Effector CD4-positive, alpha-beta T cell (primary cell): ENCODE measurements at regions not wholly inside any gene's neighbourhood (a gene's known extent, or its start where the extent isn't known, plus 50 kb on each side); places are given as distances from the start of the nearest gene placed in this dataset.
A peak's percentile ranks its signal among the peaks of the same experiment; 100 is the strongest.

Experiments
- DNase-seq: peaks from one replicate; pipeline ENCODE4 v3.0.0-alpha.2; 2020

DNA sequence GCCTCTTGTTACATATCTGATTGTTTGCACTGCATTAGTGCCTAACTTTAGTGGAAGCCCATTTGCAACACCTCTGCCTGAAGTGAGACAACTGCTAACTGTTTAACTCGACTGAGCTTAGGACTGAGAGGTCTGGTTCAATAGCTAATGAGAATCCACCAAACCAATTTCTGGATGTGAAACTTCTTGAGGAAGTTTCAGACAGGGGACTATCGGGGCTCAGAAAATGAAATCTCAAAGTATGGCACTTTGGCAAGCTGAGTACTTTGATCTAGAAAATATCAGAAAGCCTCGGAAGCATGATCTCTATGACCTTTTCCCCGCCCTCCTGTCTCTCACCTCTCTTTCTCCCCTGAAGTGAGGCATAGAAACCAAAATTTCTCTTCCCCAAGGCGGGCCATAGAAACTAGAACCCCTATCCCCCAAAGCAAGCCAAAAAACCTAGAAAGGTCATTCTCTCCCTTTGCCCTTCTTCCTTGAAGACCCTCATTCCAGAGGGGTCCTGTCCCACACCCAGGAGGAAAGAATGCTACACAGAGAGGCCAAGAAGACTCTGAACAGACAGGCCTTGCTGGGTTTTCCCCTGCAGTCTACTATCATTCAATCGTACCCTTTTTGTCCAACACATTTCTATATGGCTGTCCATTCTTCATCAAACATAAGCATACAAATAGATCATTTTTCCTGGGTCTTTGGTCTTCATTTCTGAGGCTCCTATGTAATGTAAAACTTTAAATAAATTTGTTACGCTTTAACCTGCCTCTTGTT is 69.6 kb upstream of the CREB1 start:
- DNase-seq, result no peak

DNA sequence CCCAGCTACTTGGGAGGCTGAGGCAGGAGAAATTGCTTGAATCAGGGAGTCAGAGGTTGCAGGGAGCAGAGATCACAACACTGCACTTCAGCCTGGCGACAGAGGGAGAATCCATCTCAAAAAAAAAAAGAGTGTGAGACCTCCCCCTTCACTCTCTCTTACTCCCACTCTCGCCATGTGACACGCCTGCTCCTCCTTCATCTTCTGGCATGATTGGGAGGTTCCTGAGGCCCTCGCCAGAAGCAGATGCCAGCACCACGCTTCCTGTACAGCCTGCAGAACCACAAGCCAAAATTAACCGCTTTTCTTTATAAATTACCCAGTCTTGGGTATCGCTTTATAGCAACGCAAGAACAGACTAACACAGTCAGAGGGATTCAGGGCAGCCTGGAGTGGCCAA is 66.3 kb upstream of the CREB1 start:
- DNase-seq, result no peak

DNA sequence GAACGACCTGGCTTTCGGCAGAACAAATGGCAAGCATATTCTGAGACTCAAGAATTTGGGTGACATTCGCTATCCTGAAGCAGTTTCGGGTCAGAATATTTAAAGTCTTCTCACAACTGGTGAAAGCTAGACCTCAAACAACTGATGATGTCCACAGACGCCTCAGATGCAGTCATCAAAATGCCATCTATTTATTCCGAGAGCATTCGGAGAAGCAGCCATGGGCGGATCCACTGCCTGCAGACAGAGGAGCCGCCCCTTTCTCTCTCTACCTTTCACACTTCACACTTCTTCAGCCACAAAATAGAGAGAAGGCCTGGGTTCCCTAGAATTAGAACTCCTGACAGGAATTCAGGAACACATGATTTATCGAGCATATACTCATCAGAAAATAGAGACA is 65.8 kb upstream of the CREB1 start:
- no peak for DNase-seq

DNA sequence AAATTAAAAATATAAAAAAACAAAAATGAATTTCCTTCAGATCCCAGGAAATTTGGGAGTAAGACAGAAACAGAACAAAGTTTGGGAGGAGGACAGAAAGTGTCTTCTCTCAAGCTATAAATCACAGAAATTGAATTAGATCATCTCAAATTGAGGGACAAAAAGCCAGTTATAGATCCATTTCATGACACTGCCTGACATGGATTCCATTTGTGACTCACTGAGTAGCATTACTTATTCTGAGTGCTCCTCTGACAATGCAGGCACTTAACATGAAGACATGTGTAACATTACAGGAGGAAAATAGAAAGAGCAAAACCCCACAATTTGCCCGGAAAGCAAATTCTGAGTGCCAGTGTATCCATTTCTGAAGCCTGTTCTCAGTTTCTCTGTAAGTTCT is 63.9 kb upstream of the CREB1 start:
- no peak for DNase-seq

DNA sequence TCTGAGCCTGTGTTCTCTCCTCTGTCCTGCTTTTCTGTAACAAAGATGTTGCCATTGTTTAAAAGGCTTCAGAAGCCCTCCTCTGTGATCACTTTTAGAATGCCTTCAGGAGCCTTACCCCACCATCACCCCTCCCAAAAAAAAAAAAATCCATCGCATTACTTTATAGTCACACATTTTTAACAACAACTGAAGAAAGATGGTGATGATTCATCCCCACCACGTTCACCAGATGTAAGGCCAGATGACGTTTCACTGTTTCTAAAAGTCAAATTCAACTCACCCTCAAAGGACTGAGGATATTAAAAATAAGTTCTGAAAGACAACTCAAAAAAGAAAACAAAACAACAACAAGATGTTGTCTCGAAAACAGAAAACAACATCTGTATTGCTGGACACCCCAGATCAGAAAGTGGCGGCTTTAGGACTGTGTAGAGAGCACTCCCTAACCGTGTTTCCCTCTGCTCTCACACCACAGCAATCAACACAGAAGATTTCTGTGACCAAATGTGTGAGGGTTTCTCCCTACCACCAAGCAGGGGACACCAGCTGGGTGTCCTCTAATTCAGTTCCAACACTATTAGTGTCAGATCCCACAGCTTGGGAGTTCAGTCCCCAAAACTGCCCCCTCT is 61.9 kb upstream of the CREB1 start:
- DNase-seq, result no peak

DNA sequence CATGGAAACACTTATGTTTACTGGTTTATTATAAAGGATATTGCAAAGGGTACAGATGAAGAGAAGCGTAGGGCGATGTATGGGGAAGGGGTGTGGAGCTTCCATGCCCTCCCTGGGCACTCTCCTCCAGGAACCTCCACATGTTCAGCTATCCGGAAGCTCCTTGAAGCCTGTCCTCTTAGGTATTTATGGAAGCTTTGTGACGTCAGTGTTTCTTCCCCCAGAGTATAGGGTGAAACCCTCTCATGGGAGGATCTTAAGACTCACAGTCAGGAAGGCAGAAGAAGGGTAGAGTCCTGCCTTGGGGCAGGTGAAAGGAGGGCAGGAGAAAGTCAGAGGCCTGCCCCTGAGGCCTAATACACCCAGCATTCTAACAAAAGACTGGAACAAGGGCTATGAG is 61.3 kb upstream of the CREB1 start:
- DNase-seq, result no peak

DNA sequence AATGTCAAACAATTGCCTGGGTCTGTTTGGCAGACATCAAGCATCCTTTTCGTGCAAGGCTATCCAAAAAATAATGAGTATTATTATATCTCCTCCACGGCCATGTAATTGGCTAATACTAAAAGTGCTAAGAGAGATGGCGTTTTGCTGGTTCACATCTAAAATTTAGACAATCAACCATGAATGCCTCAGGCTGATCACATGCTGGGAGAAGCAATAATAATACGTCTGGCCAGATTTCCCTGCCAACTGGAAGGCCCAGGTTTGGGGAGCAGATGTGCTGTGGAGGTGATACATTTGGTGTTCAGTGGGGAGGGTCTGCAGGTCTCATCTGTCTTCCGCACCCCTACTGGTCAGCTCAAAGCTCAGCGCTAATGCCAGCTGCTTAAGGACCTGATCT is 60.3 kb upstream of the CREB1 start:
- no peak for DNase-seq

DNA sequence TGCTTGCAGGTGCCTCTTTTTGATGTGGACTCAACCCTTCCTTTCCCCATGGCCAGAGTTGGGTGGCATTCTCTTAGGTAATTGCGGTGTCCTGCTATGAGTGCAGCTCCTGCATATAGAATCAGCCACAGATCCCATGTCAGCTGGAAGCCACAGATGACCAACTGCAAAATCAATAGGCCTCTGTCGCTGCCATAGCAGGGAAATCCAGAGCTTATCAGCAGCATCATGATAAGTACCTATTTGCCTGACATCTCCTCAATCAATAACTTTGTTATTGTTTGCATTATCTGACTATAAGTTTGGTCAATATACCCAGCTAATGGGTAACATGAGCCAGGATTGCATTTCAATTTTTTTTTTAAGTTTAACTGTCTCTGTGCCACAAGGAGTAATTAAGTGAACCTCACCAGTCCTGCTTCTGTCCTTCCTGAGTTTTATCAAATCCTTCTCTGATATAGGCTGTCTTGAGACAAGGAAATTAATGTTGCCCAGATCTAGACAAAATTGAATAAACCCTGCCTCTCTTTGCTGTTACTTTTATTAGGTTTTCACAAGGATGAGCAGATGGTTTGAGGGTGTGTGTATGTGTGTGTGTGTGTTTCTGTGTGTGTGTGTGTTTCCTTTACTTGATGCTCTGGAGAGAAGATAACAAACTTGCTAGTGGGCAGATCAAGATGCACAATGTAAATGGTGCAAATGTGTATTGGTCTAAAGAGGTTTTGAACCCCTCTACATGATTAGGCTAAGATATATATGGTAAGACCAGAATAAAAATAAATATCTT is 59.6 kb upstream of the CREB1 start:
- DNase-seq, result no peak

DNA sequence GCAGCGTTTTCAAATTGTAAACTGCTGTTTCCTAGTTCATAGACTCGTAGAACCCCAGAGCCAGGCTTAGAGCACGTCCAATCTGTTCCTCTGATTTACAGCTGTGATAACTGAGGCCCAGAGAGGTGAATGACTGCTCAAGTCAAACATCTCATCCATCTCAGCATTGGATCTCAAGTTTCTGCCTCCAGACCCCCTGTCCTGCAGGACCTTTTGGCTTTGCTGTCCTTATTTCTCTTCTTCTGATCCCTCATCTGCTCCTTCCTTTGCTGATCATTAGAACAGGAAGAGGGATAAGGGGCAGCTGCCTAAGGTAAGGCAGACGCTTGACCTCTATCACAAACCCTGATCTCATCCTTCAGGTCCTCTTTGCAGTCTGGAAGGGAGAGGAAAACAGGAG is 58.5 kb upstream of the CREB1 start:
- DNase-seq, result no peak

DNA sequence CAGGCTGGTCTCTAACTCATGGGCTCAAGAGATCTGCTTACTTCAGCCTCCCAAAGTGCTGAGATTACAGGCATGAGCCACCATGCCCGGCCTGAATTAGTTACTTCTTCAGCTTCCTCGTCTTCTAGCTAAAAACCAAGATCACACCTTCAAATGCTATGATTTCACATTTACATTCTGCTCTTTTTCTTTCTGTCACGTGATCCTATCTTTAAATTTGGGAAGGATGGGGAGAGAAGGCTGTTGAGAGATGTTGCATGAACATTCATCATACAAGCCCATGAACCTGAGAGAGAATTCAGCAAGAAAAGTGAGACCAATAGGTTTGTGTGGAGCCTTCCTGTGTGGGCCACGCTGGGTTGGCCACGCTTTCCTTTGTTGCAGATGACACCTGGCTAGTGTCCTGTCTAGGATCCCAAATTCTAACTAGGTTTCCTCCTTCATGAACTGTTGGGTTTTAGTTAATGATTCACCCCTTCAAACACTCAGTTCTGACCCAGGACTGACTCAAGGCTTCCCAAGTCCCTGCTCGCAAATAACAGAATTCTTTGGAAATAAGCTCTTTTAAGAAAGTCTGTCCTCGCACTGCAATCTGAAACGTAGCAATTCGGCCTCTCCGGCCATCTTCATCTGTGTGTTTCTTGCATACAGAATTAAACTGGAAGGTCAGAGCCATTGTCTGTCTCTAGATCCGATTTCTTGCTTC is 57.3 kb upstream of the CREB1 start:
- DNase-seq, result no peak

DNA sequence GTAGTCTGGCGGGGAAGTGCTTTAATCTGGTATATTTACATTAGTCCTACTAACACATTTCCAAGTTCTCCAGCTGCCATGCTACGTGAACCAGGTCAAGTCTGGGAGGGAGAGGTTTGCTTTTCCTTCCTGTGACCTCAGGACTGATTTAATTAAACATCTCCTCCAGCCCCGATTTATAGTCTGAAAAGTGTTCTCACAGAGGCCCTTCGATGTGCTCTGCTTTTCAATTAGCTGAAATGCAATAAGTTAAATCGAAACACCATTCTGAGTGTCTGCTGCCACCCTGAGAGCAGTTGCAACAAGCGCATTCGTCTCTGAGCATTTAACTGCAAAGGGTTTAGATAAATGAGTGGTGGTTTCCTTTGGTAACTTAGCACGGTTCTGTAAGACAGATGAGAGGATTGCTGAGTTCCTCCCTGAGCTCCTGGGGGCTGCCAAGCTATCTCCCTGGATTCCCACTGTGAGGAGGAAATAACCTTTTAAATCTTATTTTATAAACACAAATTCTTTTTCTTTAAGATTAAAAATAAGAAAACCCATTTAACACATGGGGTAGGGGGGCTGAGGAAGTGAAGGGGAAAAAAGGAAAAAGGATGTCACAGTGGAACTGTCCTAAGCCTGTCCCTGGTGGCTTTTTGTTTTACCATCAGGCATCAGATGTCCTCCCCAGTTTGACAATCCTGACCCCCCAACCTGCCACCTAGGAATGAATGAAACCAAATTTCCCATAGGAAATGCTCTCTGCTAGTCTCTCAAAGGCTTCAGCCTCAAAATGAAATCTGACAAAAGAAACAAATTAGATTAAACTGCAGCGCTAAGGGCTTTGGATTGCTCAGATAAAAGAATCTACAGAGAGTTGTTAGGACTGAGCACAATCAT is 56.5 kb upstream of the CREB1 start:
- no peak for DNase-seq

DNA sequence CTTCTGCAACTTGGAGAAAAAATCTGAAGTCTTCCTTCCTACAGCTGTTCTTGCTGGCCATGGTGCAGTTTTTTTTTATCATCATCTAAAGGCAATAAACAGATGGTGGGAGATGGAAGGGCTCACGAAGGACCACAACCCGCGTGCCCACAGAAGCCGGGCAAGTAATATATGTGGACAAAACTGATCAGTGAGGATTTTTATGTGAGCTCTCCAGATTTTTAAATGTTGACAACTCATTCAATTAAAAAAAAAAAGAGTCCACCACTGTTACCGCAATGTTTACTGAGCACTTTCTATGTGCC is 55.9 kb upstream of the CREB1 start:
- no peak for DNase-seq

DNA sequence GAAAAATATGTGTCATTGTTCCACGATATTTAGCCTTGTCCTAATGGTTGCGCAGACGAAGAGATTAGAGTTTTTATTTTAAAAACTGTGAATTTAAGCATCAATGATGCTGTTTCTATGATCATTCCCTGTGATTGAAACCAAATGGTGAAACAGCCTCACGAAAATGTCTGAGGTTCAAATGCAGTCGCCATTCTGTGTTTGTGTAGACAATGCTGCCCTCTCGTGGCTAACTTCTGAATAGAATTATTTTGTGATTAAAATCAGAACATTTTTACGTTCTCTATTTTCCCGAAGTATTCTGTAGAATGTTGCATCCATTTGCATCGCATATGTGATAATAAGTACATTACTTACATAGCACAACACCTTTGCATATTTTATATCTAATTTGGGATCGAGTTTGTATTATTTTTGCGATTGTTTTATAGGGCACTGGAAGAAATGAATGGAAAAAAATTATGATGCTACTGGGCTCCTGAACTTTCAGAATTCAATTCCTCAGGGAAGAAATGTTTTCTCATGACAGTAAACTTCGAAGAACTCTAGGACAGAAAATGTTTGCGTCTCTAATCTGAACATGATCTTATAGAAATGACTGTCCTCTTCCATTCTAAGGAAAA is 54.8 kb upstream of the CREB1 start:
- DNase-seq, result peak; percentile 53

DNA sequence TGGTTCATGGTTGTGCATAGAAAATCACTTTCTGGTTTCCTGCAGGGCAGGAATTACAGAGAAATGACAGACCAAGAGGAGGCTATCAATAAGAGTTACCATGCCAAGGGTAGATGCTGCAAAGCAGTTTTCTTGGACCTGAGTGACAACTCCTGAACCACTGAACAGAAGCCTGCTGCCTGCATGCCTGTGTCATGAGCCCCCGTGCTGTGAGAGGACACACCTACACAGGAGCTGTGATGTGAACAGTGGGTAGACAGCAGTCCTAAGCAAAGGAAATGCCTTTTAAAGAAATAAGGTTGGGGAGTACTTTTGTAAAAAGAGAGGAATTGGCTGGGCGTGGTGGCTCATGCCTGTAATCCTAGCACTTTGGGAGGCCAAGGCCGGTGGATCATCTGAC is 54.2 kb upstream of the CREB1 start:
- DNase-seq, result no peak

DNA sequence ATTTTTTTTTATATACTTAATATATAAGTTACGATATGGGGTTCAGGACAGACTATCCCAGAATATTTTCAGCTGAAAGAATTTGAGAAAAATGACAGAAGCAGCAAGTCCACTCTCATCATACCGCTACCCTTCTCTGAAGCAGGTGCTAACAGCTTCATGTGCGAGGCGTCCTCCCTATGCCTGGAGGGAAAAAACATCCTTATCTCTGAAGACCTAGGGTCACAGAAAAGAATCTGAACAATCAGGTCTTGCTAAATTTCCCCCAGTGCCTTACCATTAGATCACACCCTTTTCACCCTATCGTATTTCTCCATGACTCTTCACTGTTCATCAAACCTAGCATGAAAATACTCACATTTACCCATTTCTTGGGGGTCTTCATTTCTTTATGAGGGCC is 51.9 kb upstream of the CREB1 start:
- DNase-seq, result no peak

DNA sequence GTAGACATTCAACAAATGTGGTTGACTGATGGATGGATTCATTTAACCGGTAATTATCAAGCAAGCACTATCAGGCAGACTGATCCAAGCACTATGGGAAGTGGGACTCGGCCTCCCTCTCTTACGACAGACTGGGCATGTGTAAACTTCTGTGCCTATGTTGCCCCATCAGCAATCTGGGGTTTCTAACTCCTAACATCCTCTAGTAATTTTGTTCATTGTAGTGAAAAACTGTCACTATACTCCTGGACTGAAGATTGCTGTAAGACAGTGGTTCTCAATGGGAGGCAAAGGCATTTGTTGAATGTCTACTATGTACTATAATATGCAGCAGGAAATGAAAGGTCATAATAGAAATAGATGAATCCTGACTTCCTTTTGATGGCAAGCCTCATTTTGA is 51.2 kb upstream of the CREB1 start:
- no peak for DNase-seq

DNA sequence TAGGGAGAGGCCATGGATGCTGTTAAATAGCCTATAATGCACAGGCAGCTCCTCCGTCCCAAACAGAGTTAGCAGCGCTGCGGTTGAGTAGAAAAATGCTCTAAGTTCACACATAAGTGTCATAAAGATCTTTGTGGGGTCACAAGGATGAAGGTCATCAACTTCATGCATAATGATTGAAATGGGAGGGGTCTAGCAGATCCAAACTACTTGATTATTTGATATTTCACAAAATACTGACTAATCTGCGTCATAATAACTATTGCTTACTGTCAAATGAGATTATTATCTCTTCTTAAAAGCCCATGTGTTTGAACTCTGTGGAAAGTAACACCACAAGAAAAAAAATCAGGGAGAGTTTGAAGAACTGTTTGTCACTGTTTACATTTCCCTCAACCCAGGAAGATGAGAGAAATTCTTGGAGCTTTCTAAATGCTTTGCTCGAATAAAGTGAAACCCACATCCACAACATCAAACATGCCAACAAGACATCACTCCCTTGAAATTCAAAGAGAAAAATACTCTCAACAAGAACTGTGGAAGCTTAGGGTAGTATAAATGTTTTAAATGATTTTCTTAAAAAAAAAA is 50.5 kb upstream of the CREB1 start:
- no peak for DNase-seq
